Activated naive CD4-positive, alpha-beta T cell (primary cell): ENCODE measurements at regions not wholly inside any gene's neighbourhood (a gene's known extent, or its start where the extent isn't known, plus 50 kb on each side); places are given as distances from the start of the nearest gene placed in this dataset.
"Not testable (repeated sequence)": the region's sequence is repeated elsewhere in the genome, so short reads cannot be mapped to it uniquely, and the experiment has no call there.

Experiments used
- DNase-seq, 4 experiments: peaks; one replicate each; lab custom pipeline; 2025; lab: John Stamatoyannopoulos, UW

DNA sequence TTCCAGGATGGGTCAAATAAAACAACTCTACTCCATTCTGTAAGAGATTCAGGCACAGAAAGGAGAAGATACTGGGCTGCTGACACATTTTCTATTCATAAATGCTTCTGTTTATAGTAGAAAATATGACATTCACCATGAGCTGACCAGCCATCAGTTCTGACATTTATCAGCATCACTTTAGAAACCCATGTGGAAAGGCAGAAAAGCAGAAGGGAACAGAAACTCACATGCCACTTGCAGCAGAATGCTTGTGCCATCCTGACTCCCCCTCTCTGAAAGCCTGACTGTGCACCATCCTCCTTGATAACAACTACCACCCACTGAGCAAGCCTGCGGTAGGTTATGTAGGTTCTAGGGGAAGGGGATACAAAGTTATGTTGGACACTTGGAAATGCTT lies 527.7 kb downstream of the TTLL7 start:
- not testable (repeated sequence) for DNase-seq

DNA sequence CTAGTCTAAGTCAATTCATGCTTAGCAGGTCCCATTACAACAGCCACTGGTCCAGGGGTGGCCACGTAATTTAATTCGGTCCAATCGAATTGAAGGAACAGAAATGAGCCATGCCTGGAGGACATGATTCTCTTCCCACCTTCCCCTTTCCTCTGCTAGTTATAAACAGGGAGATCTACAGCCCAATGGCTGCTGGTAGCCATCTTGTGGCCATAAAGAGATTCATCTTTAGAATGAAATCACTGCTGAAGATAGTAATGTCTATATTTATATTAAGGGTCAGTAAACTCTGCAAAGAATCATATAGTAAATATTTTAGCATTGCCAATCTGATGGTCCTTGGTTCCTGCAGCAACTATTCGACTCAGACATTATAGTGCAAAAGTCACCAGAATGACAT lies 530.6 kb downstream of the TTLL7 start:
- not testable (repeated sequence) for DNase-seq

DNA sequence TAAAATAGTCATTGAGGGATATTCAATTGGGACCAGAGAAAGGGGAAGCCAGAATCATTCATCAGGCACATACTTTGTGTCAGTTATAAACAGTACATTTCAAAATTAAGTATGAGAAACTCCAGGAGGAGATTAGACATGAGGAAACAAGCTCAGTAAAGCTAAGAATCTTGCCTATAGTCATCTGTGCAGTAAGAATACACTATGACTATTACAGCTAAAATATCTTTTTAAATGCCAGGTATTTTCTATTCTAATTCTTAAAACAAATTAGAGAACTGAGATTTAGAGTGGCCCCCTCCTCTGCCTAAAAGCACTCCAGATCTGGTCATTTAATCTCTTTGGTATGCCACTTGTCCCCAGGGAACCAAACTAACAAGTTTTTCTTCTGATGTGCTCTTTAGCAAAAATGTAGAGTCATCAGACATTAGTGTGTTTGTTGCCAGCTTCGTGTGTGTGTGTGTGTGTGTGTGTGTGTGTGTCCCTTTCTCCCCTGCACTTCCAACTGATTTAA lies 541.1 kb downstream of the TTLL7 start:
- DNase-seq, result not testable (repeated sequence)

DNA sequence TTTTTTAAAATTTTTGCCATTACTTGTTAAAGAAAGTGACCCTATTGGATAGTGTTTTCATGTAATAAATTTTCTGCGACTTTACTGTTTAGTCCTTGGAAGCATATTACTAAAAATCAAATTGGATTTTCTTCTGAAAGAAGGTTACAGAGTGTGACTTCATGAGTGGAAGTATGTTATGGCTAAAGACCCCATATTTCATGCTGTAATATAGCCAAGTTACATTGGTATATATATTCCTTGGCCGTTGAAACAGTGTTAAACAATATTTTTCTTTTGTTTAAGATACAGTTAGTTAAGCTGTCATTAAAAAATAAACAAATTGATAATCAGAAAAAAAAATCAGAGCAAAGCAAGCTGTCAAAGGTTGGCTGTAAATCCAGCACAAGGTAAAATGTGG lies 541.7 kb downstream of the TTLL7 start:
- DNase-seq, result not testable (repeated sequence)

DNA sequence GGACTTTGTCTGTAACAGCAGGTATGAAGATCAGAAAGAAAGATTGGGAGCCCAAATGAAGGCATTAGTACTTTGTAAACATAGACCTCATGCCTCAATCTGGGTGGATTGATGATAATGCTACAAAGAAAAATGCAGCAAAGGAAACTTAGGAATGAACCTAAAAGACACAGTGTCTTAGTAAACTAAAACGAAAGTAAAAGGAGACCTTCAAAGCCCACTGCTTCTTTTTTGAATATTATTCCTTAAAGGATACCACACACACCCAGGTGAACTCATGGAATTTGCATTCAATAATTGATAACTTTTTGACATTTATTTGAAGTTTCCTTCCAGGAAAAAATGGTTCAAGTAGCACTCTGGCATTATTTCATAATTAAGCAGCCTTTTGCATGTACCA lies 543.2 kb downstream of the TTLL7 start:
- not testable (repeated sequence) for DNase-seq

DNA sequence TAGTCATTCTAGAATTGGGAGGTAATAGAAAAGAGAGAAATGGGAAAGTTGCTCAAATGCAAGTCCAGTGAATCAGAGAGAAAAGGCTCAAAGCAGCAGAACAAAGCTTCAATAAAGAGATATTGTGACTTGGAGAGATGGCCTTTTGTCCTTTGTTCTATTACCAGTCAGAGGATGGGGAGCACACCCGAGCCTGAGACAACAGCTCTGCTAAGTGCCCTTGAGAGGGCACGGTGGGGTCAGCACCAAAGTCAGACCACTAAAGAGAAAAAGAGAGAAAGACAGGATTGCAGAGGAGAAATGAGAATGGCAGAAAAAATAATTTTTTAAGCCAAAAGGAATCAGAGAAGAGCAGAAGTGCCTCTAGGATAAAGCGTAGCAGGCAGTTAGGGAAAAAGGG lies 553.1 kb downstream of the TTLL7 start:
- not testable (repeated sequence) for DNase-seq

DNA sequence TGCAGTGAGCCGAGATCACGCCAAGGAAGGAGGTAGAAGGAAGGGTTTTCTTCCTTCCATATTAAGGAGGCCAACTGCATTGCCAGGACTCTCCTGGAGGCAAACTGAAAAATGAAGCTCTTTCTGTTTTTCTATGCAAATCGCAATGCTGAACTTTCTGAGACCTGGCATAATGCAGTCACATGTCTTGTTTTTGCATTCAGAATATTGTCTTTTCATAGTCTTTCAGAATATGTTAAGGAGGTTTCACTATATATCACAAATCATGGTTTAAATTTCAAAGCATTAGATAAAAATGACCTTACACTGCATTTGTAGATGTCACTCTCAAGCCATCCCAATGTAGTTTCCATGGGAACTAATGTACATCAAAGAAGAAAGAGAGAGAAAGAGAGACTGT lies 556.5 kb downstream of the TTLL7 start:
- not testable (repeated sequence) for DNase-seq

DNA sequence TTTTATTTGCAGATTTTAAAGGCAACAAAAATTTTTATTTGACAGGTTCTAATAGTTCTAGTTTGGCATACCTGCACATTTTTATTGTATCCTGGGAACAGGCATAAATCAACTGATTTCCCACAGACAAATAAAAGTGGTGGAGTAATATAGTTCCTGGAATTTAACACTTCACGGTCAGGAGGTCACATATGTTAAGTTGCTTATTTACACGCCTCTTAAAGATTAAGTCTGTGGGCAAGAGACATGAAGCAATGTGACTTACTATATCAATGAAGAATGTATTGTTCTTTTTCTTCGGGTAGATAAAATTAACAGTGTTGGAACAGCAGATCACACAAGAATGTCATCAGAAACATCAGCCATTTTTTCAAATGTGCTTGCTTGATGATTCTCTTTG lies 558.3 kb downstream of the TTLL7 start:
- DNase-seq, result not testable (repeated sequence)

DNA sequence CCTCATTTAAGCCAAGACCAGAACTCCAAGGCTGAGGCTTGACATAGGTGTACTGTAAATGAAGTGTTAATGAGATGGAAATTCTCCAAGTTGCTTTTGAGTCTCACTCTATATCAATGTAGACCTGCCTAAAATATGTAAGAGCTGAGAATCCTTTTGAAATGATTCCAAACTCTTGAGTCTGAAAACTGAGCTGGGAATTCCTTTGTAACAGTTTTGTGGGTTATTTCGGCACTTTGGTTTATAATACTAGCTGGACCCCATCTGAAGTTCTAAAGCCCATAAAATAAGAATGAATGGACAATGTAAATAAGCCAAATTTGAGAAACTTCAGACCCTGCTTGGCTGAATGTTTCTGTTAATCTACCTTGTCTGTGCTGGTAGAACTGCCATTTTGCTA lies 558.9 kb downstream of the TTLL7 start:
- DNase-seq, result not testable (repeated sequence)

DNA sequence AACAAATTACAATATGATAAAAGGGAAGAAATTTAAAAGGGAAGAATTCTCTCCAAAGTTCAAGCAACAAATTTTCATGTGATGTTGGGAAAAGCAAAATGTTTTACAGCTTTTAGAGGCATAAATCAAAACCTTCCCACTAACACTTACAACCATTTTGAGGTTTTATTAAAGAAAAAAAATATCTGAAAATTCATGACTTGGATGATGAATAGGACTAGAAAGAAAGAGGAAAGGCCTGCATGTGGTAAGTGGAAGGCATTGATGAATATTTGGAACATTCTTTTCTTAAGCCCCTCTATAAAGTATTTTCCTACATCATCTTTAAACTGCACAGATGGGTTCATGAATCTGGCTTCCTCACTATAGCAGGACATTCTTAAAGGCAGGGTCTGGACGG lies 560.6 kb downstream of the TTLL7 start:
- DNase-seq, result not testable (repeated sequence)

DNA sequence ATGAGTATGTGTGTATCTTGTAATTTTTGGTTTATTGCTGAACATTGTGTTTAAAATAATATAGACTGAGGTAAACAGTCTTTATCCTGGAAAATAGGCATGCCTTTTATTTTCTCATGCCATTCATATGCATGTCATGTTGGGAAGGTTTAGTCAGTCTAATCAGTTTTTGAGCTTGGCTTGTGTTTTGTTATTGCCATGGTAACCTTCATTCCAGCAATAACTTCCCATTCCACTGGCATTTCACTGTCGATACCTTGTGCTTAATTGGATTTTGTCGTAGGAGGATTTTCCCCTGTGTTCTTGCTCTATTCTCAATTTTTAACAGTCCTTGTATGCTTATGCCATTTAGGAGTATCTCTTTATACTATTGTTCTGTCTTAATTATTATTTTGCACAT lies 563.6 kb downstream of the TTLL7 start:
- not testable (repeated sequence) for DNase-seq

DNA sequence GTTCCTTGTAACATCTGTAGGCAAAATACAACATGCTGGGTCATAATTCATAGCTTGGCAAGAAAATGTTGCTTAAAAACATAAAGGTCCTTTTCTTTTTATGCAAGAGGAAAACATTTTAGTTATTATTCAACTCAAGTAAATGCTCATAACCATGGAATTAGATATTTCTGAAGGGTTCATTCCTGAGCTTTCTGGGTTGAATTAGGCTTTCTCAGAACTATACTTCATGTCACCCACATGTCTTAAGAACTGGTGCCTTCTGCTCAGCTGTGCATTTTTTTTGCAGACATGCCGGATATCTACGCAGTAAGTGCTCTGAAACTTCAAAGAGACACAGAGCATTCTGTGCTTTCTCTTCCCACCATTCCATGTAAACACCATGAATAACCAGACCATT lies 571.4 kb downstream of the TTLL7 start:
- not testable (repeated sequence) for DNase-seq

DNA sequence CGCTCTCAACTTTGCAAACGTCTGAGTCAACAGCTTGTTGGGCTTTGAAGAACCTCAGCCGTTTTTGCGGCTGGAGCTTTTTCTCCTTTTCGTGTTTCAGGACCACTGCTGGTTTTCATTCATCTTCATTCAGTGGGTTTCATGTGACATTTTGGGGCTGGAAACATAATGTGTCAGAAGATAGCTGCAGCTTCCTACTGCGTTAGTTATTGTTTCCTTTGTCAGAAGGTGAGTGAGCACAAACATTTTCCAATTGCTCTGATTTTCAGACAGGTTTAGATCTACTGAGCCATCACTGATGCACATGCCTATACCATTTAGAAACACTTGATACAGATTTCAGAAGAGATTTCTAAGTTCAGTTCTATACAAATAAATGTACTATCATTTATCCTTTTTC lies 575.5 kb downstream of the TTLL7 start:
- not testable (repeated sequence) for DNase-seq

DNA sequence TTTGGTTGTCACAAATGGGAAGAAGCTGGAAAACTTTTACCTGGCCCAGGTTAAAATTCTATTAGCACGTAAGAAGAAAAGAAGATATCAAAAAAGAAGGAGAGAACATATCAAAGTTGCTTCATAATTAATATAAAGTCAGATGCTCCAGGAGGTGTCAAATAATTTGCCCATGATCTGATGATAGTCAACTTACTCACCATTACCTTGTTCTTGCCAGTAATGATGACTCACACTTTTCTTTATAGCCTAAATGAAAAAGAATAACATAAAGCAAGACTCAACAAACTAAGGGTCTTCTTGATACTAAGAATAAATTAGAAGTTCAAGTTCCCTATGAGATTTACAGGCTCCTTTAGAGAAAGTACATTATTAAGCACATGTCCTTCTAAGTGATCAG lies 580.4 kb downstream of the TTLL7 start:
- DNase-seq, result no peak

DNA sequence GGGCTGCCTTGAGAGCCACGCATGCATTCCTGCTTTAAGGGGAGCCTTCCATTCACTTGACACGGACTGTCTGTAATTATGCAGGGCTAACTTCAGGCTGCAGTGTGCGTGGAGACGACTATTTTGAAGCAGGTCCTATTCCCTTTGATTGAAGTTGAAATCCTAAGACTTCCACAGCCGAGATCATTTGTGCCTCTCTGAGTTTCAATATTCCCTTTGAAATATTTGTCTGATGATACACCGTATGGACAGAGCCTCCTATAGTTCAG lies 585.2 kb downstream of the TTLL7 start:
- not testable (repeated sequence) for DNase-seq

DNA sequence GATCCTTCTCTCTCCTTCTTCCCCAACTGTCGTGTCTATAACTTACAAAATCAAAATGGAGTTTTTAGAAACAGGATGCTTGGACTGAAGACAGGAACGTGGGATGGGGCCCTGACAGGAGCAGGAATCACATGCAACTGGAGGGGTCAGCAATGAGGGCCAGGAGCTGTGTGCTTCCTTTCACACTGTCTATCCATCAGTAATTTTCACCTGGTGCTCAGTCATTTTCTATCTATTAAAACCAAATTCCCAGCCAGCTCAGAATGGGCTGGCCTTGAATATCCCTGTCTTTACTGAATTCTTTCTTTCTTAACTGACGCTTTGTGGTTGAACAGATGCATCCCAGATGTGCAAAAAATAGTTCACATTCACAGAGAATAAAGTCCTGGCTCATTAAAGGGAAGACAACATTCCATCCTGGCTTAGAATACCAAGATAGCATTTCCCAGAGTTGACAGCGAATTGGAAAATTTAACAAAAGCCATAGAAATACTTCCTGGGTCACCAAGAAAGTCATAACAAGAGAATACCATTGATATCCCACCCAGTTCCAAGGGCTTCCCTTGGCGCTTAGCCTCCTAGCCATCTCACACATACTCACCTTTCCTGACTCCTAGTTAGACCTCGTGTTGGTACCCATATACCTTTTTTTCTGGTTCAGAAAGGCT lies 588.1 kb downstream of the TTLL7 start:
- not testable (repeated sequence) for DNase-seq

DNA sequence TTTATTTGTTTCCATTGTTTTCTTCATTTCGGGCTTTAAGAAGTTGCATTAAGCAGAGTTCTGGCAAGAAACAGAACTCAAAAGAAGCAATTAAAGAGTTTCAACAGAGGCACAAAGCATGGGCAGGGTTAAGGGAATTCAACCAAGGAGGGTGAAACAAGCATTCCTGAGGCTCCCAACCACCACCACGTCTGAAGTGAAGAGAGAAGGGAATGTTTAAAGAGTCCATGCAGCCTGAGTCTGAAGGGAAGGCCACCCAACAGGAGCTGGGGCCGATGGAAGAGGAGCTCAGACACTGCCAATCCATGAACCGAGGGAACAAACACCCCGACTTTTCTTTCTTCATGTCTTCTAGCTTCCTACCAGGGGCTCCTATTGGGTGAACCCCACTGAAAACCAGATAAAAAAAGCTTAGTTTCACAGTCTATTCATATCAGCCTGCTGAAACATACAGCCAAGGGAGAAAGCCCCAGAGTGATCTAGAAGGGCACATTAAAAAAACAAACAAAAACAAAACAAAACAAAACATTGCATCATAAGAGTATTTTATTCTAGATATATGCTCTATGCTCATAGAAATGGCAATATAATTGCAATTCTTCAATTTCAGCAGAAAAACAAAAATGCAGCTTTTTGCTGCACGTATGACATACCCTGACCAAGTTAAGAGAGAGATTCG lies 592.1 kb downstream of the TTLL7 start:
- DNase-seq, result not testable (repeated sequence)

DNA sequence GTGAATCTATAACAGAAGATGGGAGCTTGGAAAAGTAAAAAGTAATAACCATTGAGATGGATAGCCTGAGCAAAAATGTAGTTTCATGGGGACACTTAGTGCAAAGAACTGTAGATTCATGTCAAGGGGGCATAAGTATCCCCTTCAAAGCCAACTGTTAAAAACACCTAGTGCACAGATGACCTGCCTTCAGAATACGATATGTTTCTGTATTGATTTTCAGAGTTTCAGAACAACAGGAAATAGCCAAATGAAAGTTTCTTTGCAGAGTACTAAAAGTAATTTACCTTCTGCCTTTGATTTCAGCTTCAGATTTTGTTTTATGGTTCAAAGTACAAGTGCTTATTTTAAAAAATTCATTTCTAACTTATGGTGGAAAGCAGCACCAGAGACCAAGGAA lies 593.1 kb downstream of the TTLL7 start:
- DNase-seq, result not testable (repeated sequence)

DNA sequence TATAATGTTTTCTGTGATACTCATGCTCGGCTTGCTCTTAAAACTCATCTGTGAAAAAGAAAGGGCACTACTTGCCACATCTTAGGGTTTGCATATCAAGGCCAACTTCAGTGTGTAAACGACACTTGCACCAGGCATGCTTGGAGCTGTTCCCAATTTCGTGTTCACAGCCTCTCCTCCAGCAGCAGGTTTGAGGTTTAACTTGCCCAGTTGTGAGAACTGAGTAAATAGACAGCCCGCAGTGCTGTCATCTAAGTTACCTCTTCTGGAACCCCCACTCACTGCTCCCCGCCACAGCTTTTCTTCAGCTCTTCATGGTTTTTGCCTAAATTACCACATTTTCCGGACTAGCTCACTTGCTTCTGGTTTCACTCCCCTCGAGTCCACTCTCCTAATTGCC lies 595.4 kb downstream of the TTLL7 start:
- DNase-seq, result not testable (repeated sequence)

DNA sequence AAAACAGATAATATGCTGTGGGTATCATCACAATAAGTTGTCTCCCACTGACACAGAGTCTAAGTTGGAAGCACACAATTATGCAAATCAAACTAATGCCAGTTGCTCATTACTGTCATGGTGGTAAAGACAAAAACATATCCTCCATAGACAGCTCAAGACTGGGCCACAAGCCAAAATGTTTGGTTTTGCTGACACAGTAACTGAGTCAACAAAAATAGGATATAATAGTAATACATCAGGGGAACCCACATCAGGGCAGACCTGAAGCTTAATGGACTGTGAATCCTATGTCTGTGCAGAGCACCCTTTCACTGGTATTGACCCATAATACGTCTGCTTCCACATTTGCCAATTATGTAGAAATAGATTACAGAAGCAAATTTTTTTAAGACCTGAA lies 597.8 kb downstream of the TTLL7 start:
- DNase-seq, result not testable (repeated sequence)

DNA sequence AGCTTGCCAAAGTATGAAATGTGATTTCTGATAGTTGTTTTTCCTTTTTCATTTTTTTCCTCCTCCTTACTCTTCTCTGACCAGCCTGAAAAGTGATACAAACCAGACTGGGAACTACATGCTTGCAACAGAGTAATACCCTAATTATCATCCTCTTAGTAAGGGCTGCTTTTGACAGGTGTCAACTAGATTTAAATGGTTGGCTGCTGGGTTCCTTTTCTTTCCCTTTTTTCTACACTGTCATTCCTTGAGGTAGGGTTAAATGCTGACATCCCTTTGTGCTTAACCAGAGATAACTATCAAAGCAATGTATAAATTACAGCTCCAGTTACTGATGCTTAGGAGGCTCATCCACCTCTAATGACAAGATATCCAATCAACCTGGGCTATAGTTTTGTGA lies 598.8 kb downstream of the TTLL7 start:
- DNase-seq, result not testable (repeated sequence)

DNA sequence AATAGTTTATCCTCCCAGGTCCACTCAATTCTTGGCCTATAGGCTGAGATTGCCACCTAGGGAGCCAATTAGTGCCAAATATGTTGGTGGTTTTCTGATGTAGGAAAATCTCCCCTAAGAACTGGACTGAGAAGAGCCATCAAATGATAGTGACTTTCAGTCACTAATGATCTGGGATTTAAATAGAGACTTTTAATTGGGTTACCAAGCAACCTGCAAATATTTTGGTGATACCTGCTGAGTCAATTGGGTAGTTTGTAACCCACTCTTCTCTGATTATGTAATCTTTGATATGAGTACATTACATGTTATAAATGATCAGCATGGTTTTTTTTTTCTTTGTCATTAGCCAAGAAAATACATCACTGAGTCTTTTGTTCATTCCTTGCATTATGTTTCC lies 600.8 kb downstream of the TTLL7 start:
- DNase-seq, result not testable (repeated sequence)

DNA sequence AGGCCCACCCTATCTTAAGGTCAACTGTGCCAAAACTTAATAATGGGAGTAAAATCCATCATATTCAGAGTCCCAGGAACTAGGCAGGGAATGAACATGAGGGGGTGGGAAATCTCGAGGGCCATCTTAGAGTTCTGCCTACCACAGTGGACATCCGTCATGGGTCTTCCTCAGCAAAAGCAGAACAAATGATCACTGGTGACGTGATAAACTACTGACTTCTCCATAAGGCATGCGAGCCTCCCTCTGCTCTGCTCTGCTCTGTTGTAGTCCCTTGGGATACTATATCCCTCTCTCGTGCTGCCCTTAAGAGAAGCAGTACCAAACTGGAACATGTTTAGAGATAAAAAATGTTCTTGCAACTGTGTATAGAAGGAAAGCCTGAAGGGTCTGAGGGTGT lies 603.8 kb downstream of the TTLL7 start:
- not testable (repeated sequence) for DNase-seq

DNA sequence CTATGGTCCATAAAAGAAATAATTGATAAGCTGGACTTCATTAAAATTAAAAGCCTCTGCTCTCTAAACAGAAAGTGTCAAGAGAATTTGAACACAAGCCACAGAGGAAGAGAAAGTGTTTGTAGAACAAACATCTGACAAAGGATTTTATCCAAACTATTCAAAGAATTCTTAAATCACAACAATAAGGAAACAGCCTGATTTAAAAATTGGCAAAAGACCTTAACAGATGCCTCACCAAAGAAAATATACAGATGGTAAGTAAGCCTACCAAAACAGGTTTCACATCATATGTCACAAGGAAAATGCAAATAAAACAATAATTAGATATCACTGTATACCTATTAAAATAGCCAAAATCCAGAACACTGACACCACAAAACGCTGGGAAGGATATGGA lies 612.0 kb downstream of the TTLL7 start:
- not testable (repeated sequence) for DNase-seq
